CD4-positive, alpha-beta T cell treated with Interleukin-6 for 4 hours (primary cell): ENCODE measurements at regions not wholly inside any gene's neighbourhood (a gene's known extent, or its start where the extent isn't known, plus 50 kb on each side); places are given as distances from the start of the nearest gene placed in this dataset.
"Not testable (repeated sequence)": the region's sequence is repeated elsewhere in the genome, so short reads cannot be mapped to it uniquely, and the experiment has no call there.

Experiments
- DNase-seq: peaks from one replicate; pipeline ENCODE4 v3.0.0-alpha.2; 2020; ENCODE audit warnings: mixed read lengths

GRCh38 chr1:187844313-187844712 is 1015.6 kb downstream of the PLA2G4A start:
- DNase-seq = no peak

GRCh38 chr1:187847531-187847930 is 1018.8 kb downstream of the PLA2G4A start:
- DNase-seq = no peak

GRCh38 chr1:187848321-187848720 is 1019.6 kb downstream of the PLA2G4A start:
- DNase-seq = no peak

GRCh38 chr1:187850146-187850545 is 1021.4 kb downstream of the PLA2G4A start:
- not testable (repeated sequence) for DNase-seq

GRCh38 chr1:187853505-187853904 is 1024.8 kb downstream of the PLA2G4A start:
- DNase-seq = no peak

- DNase-seq = no peak
Measured at GRCh38 chr1:187854457-187854856, 1025.7 kb downstream of the PLA2G4A start.

- no peak for DNase-seq
Measured at GRCh38 chr1:187862506-187862905, 1033.8 kb downstream of the PLA2G4A start.

- DNase-seq = no peak
Measured at GRCh38 chr1:187870552-187870951, 1041.8 kb downstream of the PLA2G4A start.

- no peak for DNase-seq
Measured at GRCh38 chr1:187871177-187871845, 1042.6 kb downstream of the PLA2G4A start.

GRCh38 chr1:187872550-187872949 is 1043.8 kb downstream of the PLA2G4A start:
- no peak for DNase-seq

GRCh38 chr1:187873126-187873525 is 1044.4 kb downstream of the PLA2G4A start:
- DNase-seq = no peak

GRCh38 chr1:187876775-187877174 is 1048.0 kb downstream of the PLA2G4A start:
- no peak for DNase-seq

GRCh38 chr1:187877220-187877619 is 1048.5 kb downstream of the PLA2G4A start:
- no peak for DNase-seq

GRCh38 chr1:187878883-187879282 is 1050.1 kb downstream of the PLA2G4A start:
- DNase-seq = no peak

GRCh38 chr1:187883356-187883755 is 1054.6 kb downstream of the PLA2G4A start:
- DNase-seq = no peak

GRCh38 chr1:187891993-187892682 is 1063.4 kb downstream of the PLA2G4A start:
- DNase-seq = no peak

GRCh38 chr1:187892683-187893039 is 1063.9 kb downstream of the PLA2G4A start:
- DNase-seq = no peak

GRCh38 chr1:187893471-187893870 is 1064.7 kb downstream of the PLA2G4A start:
- DNase-seq = no peak

GRCh38 chr1:187894349-187894748 is 1065.6 kb downstream of the PLA2G4A start:
- no peak for DNase-seq

GRCh38 chr1:187903223-187903622 is 1074.5 kb downstream of the PLA2G4A start:
- no peak for DNase-seq

GRCh38 chr1:187909382-187909781 is 1080.6 kb downstream of the PLA2G4A start:
- DNase-seq = no peak

- no peak for DNase-seq
Measured at GRCh38 chr1:187911820-187912219, 1083.1 kb downstream of the PLA2G4A start.

- DNase-seq = no peak
Measured at GRCh38 chr1:187920976-187921375, 1092.2 kb downstream of the PLA2G4A start.

- no peak for DNase-seq
Measured at GRCh38 chr1:187921426-187921825, 1092.7 kb downstream of the PLA2G4A start.

GRCh38 chr1:187922255-187922654 is 1093.5 kb downstream of the PLA2G4A start:
- no peak for DNase-seq
